Activated CD4-positive, alpha-beta T cell treated with anti-CD3 and anti-CD28 coated beads for 48 hours (primary cell): ENCODE measurements at regions not wholly inside any gene's neighbourhood (a gene's known extent, or its start where the extent isn't known, plus 50 kb on each side); places are given as distances from the start of the nearest gene placed in this dataset.
"Not testable (repeated sequence)": the region's sequence is repeated elsewhere in the genome, so short reads cannot be mapped to it uniquely, and the experiment has no call there.

Source experiments
- DNase-seq: peaks from one replicate; pipeline ENCODE4 v3.0.0-alpha.2; 2020

DNA sequence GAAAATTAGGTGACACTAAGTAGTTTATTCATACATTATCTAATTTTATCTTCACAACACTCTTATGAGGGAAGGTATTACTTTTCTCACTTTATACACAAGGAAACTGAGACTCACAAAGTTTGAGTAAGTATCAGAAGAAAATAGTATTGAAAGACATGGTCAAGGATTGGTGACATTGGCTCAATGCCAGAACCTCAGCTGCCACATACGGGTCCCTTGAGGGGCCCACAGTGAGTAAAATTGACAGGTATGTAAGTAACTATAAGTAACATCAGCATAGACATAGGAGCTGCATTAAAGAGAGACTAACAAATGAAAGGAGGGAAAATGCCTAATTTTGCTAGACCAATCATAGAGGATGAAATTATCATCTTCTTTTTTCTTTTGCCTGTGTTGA, 134.1 kb downstream of the COX18 start:
- DNase-seq, result no peak

DNA sequence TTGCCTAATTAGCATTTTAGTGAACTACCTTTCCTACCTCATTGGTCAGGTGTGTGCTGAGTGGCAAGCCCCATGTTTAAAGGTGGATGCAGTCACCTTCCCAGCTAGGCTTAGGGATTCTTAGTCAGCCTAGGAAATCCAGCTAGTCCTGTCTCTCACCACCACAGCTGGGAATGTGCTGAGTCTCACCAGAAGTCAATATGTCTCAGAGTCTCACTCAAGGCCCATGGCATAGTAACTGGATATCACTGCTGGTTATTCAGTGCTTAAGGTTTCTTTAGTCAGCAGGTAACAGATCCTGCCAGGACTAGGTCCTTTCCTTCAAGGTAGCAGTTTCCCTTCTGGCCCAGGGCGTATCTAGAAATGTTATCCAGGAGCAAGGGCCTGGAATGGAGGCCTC, 136.5 kb downstream of the COX18 start:
- DNase-seq, result no peak

- DNase-seq, result no peak
Observed at GRCh38 chr4:72931346-72931745, 138.2 kb downstream of the COX18 start.

GRCh38 chr4:72929596-72930274, 139.8 kb downstream of the COX18 start:
- DNase-seq, result not testable (repeated sequence)

GRCh38 chr4:72924814-72925213, 144.7 kb downstream of the COX18 start:
- DNase-seq, result no peak

DNA sequence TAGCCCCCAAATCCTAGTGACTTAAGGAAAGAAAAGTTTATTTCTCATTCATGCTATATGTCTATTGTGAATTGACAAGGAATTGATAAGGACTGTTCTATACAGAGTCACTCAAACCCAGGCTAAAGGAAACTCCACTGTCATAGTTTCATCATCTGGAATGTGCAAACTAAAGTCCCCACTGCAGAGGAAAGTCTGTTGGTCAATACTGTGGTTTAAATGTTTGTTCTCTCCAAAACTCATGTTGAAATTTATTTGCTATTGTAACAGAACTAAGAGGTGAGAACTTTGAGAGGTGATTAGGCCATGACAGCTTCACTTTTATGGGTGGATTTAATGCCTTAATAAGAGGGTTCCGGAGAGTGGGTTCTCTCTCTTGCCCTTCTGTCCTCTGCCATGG, 149.6 kb downstream of the COX18 start:
- no peak for DNase-seq

GRCh38 chr4:72919464-72919863, 150.1 kb downstream of the COX18 start:
- DNase-seq, result no peak

DNA sequence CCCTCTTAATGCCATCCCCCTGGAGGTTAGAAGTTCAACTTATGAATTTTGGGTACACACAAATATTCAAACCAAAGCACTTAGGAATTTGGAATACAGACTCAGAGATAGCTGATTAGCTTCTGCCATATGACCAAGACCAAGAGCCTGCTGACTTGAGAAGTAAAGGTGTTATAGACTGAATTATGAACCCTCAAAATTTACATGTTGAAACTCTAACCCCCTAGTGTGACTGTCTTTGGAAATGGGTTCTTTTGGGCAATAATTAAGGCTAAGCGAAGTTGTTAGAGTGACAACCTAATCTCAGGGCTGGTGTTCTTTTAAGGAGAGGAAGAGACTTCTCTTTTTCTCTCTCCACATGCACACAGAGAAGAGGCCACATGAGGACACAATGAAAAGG, 151.2 kb downstream of the COX18 start:
- no peak for DNase-seq

DNA sequence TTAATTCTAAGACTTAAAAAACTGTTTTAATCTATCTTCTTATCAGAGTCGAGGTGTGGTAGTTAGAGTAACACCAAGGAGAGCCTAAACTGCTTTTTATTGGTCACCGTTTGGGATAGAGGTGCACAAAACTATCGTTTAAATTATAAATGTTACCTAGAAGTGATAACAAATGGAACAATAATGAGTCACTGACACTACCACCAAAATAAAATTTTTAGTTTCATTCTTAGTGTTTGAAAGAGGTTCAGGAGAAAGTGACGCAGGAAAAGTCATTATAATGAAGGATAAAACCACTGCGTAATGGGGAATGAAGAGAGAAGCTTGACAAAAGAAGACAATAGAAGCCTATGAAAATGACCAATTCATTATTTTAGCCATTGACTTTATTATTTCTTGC, 158.2 kb downstream of the COX18 start:
- DNase-seq, result no peak

GRCh38 chr4:72909461-72909860, 160.1 kb downstream of the COX18 start:
- DNase-seq, result no peak

DNA sequence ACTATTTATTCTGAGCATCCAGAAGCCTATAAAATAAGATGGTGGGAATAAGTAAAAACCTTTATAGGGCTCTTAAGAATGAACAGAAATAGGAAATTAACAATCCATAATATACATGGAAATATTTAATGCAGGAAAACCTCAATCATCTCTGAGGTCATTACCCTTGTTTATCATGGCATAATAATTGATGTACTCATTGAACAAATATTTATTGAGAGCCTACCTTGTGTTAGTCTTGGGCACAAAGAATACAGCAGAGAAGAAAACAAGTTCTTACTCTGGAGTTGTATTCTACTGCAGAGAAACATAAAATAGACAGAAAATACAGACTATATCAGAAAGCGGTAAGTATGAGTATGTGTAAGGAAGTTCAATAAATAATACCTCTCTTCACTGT, 167.2 kb downstream of the COX18 start:
- DNase-seq, result no peak

GRCh38 chr4:72901553-72901952, 168.0 kb downstream of the COX18 start:
- DNase-seq, result no peak

DNA sequence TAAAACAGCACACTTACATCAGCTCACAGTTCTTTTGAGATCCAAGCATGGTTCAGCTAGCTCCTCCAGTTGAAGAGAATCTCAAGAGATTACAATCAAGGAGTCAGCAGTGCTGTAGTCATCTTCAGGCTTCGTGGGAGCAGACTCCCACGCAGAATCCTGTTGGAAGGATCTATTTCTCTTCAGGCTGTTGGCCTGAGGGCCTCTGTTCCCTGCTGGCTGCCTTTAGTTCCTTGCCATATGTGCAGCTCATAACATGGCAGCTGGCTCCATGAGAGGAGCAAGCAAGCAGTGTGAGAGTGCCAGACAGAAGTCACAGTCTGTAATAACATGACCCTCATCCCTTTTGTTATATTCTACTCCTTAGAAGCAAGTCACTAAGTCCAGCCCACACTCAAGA, 168.6 kb downstream of the COX18 start:
- DNase-seq, result no peak

- no peak for DNase-seq
Observed at GRCh38 chr4:72899621-72900020, 169.9 kb downstream of the COX18 start.

- DNase-seq, result no peak
Observed at GRCh38 chr4:72899214-72899613, 170.3 kb downstream of the COX18 start.

- DNase-seq, result no peak
Observed at GRCh38 chr4:72896515-72896914, 173.0 kb downstream of the COX18 start.

DNA sequence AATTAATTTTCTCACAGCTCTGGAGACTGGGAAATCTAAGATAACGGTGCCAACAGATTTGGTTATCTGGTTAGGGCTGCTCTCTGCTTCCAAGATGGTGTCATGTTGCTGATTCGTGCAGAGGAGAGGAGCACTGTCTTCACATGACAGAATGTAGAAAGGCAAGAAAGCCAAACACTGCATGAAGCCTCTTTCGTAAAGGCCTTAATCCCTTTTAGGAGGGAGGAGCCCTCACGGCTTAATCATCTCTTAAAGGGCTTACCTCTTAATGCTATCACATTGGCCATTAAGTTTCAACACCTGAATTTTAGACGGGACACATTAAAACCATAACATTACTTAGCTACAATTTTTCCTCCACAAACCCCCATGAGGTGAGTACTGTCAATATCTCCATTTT, 174.1 kb downstream of the COX18 start:
- no peak for DNase-seq

DNA sequence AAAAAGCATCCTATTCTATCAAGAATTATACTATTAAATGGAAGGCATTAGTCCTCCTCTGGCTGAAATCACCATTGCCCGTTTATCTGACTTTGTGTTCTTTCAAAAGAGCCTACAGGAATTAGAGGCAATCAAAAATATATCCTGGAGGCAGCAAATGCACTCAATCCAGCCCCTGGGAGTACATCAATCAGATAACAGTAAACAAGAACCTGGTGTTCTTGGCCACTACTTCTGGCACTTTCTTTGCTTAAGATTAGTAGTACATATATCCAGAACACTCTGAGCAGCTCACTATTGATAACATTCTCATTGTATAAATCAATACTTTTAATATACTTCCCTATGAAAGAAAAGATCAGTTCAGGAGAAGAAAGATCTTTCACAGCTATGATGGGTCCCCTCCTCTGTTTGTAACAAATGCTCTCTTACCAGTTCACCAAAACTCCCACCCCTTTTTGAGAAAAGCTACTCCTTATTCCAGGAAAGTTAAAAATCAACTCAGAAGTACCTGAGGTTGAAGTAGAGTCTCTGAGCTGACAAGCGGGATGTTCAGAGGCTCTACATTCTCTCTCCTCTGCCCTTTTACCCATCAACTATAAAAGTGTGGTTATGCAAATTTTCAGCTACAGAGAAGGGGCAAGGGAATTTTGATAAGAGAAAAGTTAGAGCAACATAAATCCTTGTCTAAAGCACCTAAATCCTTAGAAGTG, 176.0 kb downstream of the COX18 start:
- no peak for DNase-seq

- no peak for DNase-seq
Observed at GRCh38 chr4:72888331-72888730, 181.2 kb downstream of the COX18 start.

DNA sequence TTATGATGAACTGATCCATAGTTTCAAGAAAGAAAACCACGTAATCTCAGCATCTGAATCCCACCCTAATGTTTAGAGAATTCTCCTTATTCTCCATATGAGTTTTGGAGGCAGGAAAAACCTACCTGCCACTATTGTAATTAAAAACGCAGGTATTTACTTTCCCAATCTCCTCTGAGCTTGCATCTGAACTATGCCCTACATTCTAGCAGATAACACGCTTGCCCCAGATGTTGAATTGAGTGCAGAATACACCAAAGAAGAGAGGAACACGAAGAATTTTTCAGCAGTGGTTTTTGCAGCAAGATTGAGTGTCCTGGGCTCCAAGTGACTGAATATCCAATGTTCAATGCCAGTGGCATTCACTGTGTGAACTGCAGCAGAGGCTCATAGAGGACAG, 182.4 kb downstream of the COX18 start:
- no peak for DNase-seq

DNA sequence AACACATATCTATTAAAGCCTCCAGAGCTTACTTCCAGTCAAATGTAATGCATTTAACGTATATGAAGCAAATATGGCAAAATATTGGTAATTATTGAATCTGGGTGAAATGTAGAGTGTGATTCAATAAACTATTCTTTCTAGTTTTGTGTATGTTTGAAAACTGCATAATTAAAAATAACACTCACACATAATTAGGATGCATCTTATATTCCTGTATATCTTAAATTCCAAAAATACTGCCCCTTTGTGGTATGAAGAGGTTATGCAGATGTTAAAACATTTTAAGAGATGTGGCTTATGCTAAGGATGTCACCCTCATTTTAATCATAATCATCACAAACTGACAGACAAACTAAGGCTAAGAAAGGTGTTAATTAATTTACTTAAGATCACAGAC, 182.9 kb downstream of the COX18 start:
- no peak for DNase-seq

GRCh38 chr4:72884225-72884624, 185.3 kb downstream of the COX18 start:
- DNase-seq, result not testable (repeated sequence)

DNA sequence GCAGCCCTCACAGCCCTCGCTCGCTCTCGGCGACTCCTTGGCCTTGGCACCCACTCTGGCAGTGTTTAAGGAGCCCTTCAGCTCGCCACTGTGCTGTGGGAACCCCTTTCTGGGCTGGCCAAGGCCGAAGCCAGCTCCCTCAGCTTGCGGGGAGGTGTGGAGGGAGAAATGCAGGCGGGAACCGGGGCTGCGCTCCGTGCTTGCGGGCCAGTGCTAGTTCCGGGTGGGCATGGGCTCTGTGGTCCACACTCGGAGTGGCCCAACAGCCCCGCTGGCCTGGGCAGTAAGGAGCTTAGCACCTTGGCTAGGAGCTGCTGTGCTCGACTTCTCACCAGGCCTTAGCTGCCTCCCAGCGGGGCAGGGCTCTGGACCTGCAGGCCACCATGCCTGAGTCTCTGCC, 192.6 kb downstream of the COX18 start:
- no peak for DNase-seq

DNA sequence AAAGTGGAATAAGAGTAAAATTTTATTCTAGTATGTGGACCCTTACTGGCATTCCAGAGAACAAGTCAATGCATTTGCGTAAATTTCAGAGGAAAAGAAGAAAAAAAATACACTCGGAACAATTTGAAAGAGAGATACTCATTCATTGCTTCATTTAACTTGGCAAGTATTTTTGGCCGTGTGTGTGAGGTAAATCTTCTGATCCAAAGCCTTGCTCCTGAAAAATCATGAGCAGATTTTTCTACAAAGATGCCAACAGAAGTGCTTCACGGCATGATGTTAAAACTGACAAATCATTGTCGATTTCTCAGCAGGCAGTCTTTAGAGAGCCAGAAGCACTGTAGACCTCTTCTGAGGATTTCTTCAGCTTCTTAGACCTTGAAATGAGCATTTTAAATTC, 194.0 kb downstream of the COX18 start:
- no peak for DNase-seq

DNA sequence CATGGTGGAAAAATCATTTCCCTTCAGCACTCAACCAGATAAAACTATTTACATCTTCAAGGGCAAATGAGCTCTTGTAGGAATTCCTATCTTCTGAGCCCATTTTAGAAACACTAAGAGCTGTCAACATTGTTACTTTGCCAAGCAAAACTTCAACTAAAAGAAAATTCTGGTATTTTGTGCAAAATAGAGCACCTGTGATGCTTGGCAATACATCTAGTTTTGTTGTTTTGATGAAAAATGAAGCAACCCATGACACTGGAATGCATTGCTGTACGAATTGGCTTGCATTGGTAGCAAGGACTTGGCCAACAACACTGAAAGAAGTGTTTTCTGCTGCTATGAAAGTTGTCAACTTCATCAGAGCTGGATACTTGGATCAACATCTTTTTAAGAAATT, 194.4 kb downstream of the COX18 start:
- no peak for DNase-seq
